Spleen (tissue), 7 donors: ENCODE measurements at regions not wholly inside any gene's neighbourhood (a gene's known extent, or its start where the extent isn't known, plus 50 kb on each side); places are given as distances from the start of the nearest gene placed in this dataset.

Source experiments
- POLR2A ChIP-seq, 3 donors: fragments of 450-650 bp; IDR thresholded peaks; one replicate each; pipeline ENCODE4 v1.5.1; 2017; ENCODE audit warnings: antibody characterized with exemption in 3 of 3, mild to moderate bottlenecking in 1 of 3
- POLR2AphosphoS5 ChIP-seq, 3 donors: sonication (generic); formaldehyde crosslinking; IDR thresholded peaks; one replicate each; pipeline ENCODE4 v1.5.1; 2017; ENCODE audit warnings: antibody characterized with exemption in 3 of 3
- TF ChIP-seq, protein P1 (sequence below), 11 experiments: fragments of 200-600 bp in 7 of 11; fragments of 450-650 bp in 4 of 11; sonication (generic) in 4 of 11; IDR thresholded peaks in 8 of 11; conservative IDR thresholded peaks in 3 of 11; 1 replicate in 7 of 11; 2 replicates in 4 of 11; pipeline versions ENCODE4 v1.4.0 to v1.8.0; 2016 to 2021; ENCODE audit warnings: antibody characterized with exemption in 11 of 11, inconsistent platforms in 4 of 11, mild to moderate bottlenecking in 1 of 11
- donor health status: DM: no; HTN: no; CAD: no; lungs with moderate emphysema.
- donor health status: DM: no; HTN: no; CAD: no.
- donor health status: DM: no; HTN: no; CAD: no.

DNA sequence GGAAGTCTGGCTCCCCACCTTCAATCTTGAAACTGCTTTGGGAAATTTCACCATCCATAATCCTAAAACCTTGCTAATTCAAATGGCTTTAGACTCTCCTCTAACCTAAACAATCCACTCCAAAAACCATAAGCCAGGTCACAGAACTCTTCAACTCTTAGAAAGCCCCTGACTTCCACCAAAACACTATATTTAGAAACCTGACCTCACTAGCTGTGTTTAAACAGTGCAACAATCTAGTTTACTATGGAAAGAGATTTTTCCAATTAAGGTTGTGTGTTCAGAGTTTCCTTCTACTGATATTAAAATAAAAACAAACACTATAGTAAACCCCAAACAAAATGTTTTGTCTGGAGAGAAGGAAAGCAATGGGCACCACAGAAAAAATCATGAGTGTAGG, 308.1 kb downstream of the OSR1 start:
- TF ChIP-seq POLR2AphosphoS5 (IDR thresholded peaks at IDR 0.05), result no peak
- TF ChIP-seq, protein P1, sequence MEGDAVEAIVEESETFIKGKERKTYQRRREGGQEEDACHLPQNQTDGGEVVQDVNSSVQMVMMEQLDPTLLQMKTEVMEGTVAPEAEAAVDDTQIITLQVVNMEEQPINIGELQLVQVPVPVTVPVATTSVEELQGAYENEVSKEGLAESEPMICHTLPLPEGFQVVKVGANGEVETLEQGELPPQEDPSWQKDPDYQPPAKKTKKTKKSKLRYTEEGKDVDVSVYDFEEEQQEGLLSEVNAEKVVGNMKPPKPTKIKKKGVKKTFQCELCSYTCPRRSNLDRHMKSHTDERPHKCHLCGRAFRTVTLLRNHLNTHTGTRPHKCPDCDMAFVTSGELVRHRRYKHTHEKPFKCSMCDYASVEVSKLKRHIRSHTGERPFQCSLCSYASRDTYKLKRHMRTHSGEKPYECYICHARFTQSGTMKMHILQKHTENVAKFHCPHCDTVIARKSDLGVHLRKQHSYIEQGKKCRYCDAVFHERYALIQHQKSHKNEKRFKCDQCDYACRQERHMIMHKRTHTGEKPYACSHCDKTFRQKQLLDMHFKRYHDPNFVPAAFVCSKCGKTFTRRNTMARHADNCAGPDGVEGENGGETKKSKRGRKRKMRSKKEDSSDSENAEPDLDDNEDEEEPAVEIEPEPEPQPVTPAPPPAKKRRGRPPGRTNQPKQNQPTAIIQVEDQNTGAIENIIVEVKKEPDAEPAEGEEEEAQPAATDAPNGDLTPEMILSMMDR (IDR thresholded peaks at IDR 0.05 in 8 of 11, conservative IDR thresholded peaks at IDR 0.05 in 3 of 11), result no peak
- no peak for TF ChIP-seq POLR2A (IDR thresholded peaks at IDR 0.05)
